NCI-H2196 (cell line): ENCODE measurements at regions not wholly inside any gene's neighbourhood (a gene's known extent, or its start where the extent isn't known, plus 50 kb on each side); places are given as distances from the start of the nearest gene placed in this dataset.

Experiments used
- DNase-seq: peaks from one replicate; lab custom pipeline; 2025; ENCODE audit not compliant: unreplicated experiment; lab: John Stamatoyannopoulos, UW

GRCh38 chr22:47929646-47930185, 1167.3 kb downstream of the TBC1D22A start:
- no peak for DNase-seq

GRCh38 chr22:47929073-47929472, 1166.6 kb downstream of the TBC1D22A start:
- no peak for DNase-seq

- DNase-seq = no peak
These were observed 1166.2 kb downstream of the TBC1D22A start for GRCh38 chr22:47928631-47929030.

DNA sequence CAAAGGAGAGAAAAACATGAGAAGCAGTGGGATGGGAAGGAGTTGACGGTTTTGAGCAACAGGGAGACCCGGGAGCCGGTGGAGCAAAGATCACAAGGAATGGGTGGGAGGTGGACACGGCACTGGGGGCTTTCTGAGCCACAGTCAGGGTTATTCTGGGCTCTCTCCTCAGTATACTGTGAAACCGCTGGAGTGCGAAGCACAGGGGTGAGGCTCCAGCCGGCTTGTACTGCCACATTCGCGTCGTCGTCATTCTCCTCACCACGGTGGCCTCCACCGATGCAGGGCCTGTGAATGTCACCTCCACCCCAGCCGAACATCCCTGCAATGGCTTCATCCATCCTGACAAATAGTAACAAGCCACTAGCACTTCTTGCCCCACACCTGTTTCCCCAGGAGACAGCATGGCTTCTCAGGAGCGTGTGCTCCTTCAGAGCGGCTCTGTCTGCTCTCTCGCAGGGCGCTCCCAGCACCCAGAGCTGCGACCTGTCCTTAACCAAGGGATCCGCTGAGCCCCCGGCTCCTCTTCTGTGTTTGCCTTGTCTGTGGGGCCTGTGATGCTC, 1165.3 kb downstream of the TBC1D22A start:
- no peak for DNase-seq

DNA sequence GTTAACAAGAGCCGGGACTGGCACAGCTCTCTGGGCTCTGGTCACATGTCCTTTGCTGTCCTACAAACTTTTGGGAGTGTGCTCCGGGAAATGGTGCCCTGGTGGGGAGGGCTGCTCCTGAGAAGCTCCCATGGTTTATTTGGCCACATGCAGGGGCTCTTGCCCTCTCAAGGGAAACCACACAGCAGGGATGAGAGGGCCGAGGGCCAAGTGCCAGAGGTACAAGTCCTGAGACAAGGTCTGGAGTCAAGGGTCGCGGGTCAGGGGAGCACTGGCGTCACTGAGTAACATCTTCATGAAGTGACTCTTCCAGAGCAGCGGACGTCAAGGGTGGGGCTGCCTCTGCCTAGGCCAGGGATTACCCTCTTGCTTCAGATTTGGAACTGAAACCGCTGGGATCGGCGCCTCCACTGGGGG, 1160.6 kb downstream of the TBC1D22A start:
- no peak for DNase-seq

- no peak for DNase-seq
These were observed 1159.5 kb downstream of the TBC1D22A start for GRCh38 chr22:47921906-47922305.

GRCh38 chr22:47920380-47920959, 1158.0 kb downstream of the TBC1D22A start:
- DNase-seq = no peak

DNA sequence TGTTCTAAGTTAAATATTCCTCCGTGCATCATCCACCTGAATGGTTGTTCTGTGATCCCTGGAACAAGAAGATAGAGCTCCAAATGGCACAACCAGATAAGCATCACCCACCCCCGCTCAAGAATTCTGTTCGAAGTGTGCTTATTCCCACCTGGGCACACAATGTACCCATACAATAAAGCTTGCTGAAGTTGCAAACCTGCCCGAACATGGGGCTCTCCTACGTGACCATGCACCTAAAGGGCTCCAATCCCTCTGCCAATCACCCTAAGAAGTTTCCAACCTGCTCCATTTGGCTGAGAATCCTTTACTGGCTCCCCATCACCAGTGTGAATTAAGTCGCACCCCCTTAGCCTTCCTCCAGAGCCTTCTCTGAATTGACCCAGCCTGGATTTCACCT, 1157.4 kb downstream of the TBC1D22A start:
- DNase-seq = no peak

DNA sequence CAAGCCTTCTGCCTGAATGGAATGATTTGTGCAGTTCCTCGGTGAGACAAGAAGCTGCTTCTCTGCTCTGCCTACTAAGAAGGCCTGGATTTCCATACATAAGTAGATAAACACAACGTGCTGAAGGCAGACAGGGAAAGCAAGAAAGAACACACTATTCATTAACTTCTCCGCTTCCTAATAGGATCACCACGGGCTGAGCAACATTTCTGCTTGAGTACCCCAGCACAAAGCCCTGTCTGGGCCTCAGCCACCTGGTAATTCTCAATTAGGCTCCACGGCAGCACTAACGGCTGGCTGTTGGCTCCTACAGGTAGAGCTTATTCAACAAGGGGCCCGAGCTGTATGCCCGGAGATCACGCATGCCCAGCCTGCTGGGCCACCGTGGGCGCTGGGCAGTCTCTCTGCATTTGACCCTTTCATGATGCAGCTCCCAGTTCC, 1156.6 kb downstream of the TBC1D22A start:
- no peak for DNase-seq

DNA sequence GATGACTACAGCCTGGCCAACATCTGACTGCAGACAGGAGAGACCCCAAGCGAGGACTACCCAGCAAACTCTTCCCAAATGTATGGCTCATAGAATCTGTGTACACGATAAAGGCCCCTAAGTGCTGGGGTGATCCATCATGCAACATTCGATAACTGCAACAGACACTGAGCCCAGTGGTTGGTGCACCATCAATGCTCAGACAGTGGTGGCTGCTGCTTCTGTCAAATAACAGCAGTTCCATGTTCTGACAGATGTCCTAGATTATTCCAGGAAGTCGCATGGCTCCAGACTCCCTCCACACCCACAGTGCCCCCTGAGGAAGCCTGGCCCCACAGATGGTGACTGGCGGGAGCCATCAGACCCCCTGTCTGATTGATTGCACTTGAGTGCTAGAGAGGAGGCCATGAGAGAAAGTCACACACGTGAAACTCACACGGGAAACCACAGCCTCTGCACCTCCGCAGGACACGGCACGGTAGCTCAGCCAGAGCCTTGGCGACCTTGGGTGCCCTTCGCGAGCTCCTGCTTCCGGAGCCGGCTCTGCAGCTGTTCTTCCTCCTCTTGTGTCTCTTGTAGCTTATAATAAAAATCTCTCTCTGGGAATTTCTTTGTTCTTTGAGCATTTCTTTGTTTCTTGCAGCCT, 1155.9 kb downstream of the TBC1D22A start:
- DNase-seq = no peak

- no peak for DNase-seq
These were observed 1152.1 kb downstream of the TBC1D22A start for GRCh38 chr22:47914481-47915097.

- DNase-seq = no peak
These were observed 1140.3 kb downstream of the TBC1D22A start for GRCh38 chr22:47902646-47903180.

DNA sequence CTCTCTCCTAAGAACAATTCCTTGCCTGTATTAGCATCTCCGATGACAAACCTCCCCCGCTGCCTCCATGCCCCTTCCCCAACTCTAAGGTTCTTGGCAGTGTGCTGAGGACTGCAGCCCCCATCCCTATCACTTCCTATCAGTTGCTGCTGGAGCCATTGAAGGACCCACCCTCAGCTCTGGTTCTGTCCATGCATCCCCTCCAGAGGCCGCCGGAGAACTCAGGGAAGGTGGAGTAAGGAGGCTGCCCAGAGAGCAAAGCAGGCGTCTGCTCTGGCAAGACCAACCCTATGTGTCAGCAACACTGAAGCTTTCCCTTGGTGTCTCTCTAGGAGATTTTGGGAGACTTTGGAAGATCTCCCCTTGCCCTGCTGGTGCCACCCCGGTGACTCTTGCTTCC, 1139.5 kb downstream of the TBC1D22A start:
- no peak for DNase-seq

GRCh38 chr22:47899894-47900293, 1137.4 kb downstream of the TBC1D22A start:
- no peak for DNase-seq

DNA sequence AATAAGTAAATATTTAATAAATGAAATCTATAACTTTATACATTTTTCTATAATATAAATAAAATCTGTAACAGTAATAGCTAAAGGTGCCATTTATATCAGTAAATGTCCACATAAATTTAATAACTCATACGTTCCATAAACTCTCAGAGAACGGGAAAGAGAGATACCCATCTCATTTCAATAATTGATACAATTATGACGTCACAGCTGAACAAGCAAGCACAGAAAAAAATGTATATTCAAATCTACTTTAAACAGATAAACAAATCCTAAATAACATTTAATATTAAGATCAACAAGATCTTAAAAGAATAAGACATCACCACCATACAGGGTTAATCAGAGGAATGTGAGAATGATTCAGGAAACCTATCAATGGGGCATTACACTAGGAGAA, 1136.5 kb downstream of the TBC1D22A start:
- no peak for DNase-seq

GRCh38 chr22:47891609-47892008, 1129.2 kb downstream of the TBC1D22A start:
- DNase-seq = no peak

DNA sequence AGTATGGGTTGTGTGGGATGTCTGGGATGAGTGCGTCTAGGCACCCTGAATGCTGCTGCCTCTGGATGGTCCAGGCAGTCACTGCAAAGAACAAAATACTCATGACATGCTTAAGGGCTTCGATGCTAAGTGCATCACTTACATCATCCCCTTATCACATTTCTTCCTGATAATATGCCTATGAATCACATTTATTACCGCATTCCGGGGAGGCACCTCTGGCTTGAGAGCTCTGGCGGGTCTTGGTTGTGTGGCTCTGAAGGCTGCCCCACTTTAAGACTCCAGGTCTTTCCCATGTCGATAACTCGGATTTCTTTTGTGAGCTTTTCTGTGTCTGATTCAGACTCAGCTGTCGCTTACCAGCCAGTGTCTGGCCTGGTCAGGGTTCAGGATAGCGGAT, 1126.4 kb downstream of the TBC1D22A start:
- no peak for DNase-seq

GRCh38 chr22:47884775-47885174, 1122.3 kb downstream of the TBC1D22A start:
- DNase-seq = no peak

GRCh38 chr22:47884200-47884599, 1121.8 kb downstream of the TBC1D22A start:
- DNase-seq = no peak

DNA sequence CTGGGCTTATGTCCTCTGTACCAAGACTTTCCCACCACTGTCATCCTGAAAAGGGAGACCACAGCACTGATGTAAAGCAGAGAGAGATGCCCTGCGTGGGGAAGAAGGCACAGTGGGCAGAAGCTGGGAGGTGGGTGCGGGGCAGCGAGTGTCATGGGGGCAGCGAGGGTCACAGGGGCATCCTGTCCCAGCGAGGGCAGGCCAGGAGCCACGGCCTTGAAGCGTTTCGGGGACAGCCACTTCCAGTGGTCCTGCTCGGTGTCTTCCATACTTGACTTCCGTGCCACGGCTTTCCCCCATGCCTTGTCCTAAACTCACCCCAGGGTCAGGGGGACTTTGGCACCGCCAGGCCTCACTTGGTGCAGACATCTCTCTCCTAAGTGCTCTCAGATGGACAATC, 1121.3 kb downstream of the TBC1D22A start:
- DNase-seq = no peak

GRCh38 chr22:47879346-47879745, 1116.9 kb downstream of the TBC1D22A start:
- no peak for DNase-seq

- no peak for DNase-seq
These were observed 1116.0 kb downstream of the TBC1D22A start for GRCh38 chr22:47878460-47878859.
